Activated CD8-positive, alpha-beta memory T cell treated with anti-CD3 and anti-CD28 coated beads, Interleukin-2, amount 10 ng/mL, durations not matched to agents 7 days and 5 days (primary cell): ENCODE measurements at regions not wholly inside any gene's neighbourhood (a gene's known extent, or its start where the extent isn't known, plus 50 kb on each side); places are given as distances from the start of the nearest gene placed in this dataset.
A peak's percentile ranks its signal among the peaks of the same experiment; 100 is the strongest.
"Not testable (repeated sequence)": the region's sequence is repeated elsewhere in the genome, so short reads cannot be mapped to it uniquely, and the experiment has no call there.

Source experiments
- ATAC-seq: fragments of 150-1000 bp; cut with Tn5 transposase; one replicate; pipeline ENCODE4 v1.10.0; 2021; ENCODE audit warnings: moderate library complexity
- CTCF ChIA-PET: fragments of 350-600 bp; sonication (Branson Sonifier 250); formaldehyde crosslinking; loops from one replicate; lab custom pipeline; 2021; ENCODE audit warnings: antibody characterized with exemption; lab: Charles Lee
- DNase-seq: peaks from one replicate; pipeline ENCODE4 v3.0.0-alpha.2; 2020
- H3K27ac Mint-ChIP-seq: one replicate; pipeline ENCODE4 v1.8.0; 2021; ENCODE audit warnings: mild to moderate bottlenecking, mixed read lengths
- H3K27me3 Mint-ChIP-seq: one replicate; pipeline ENCODE4 v1.8.0; 2021; ENCODE audit warnings: mixed read lengths
- H3K36me3 Mint-ChIP-seq: one replicate; pipeline ENCODE4 v1.8.0; 2021; ENCODE audit warnings: mild to moderate bottlenecking, mixed read lengths
- H3K4me1 Mint-ChIP-seq: one replicate; pipeline ENCODE4 v1.8.0; 2021; ENCODE audit warnings: mixed read lengths
- H3K4me3 Mint-ChIP-seq: one replicate; pipeline ENCODE4 v1.8.0; 2021; ENCODE audit warnings: mild to moderate bottlenecking, moderate library complexity, mixed read lengths
- H3K9me3 Mint-ChIP-seq: one replicate; pipeline ENCODE4 v1.8.0; 2022; ENCODE audit warnings: low read depth, mixed read lengths

DNA sequence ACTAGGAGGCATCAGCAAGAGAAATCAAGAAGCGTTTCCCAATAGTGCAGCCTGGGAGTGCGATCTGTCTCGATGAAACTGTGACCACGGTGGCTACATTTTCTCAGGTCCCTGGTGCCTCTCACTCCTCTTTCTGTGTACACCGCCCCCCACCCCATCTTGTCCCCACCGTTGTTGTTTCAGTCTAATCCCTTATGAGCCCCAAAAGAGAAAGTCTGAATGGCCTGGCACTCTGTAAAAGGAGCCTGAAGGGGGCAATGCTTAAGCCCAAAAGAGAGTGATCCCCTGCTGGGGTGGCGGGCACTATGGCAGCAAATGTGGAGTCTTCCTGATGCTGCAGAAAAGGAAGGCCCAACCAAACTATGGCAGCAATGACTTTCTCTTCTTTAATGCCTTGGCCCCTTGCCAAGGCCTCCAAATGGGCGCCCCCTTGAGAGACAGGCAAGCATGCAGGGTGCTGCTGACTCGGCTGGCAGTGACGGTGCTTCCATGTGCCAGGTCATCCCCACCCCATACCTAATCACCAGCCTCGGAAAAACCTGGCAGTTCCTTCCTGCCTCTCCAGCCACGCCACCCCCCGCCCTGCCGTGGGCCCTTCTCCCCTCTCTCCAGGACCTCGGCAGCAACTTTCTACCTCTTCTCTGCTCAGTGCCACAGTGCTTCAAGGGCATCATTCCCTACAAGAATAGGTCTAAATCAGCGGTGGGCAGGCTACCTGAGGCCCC is 123.0 kb downstream of the CYP26B1 start:
- CTCF ChIA-PET = no interaction called here
- DNase-seq = peak; percentile 31
- Mint-ChIP-seq H3K27ac (no peak overlapping the region), H3K27me3 (no peaks in the 10 kb centered on the region), H3K4me1 (no peaks in the 10 kb centered on the region), H3K4me3 (no peak overlapping the region), H3K36me3 (no peaks in the 10 kb centered on the region), H3K9me3 (no peaks in the 10 kb centered on the region)
- no peak for ATAC-seq

DNA sequence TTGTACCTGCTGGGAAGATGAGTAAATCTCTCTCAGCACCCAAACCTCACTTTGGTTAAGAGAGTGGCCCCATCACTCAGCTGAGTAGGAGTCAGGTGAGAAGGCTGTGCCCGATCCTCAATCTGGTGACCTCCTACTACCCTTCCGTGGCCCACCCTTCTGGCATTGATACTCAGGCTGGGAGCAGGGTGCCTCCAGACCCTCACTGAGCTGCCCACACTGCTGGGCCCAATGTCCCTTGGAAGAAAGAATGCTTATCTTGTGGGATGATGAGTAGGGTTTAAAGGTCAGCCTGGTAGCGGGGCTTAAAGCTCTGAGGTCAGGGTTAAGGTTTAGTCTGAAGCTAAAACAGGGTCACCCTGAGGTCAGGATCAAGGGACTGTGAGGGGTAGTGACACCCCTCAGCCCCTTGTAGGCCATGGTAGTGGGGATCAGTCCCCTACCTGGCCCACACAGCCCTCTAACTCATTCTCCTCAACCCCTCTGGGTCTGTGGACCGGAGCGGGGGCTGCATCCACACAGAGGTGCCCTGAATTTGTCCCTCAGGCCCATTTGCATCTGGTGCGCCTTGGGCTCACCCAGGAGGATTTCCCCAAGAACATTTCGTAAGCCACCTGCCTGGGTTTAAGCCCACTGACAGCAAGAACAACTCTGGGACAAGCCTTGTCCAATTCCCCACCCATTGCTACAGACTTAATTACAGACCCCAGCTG is 123.8 kb downstream of the CYP26B1 start:
- no peak overlapping the region for H3K27ac Mint-ChIP-seq
- H3K9me3 Mint-ChIP-seq = no peaks in the 10 kb centered on the region
- H3K36me3 Mint-ChIP-seq = no peaks in the 10 kb centered on the region
- DNase-seq (peak; percentile 4), ATAC-seq (no peak)
- H3K27me3 Mint-ChIP-seq = no peaks in the 10 kb centered on the region
- CTCF ChIA-PET = no interaction called here
- no peaks in the 10 kb centered on the region for H3K4me1 Mint-ChIP-seq
- no peak overlapping the region for H3K4me3 Mint-ChIP-seq

DNA sequence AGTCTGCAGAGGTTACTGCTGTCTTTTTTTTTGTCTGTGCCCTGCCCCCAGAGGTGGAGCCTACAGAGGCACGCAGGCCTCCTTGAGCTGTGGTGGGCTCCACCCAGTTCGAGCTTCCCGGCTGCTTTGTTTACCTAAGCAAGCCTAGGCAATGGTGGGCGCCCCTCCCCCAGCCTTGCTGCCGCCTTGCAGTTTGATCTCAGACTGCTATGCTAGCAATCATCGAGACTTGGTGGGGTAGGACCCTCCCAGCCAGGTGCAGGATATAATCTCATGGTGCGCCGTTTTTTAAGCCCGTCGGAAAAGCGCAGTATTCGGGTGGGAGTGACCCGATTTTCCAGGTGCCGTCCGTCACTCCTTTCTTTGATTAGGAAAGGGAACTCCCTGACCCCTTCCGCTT is 126.3 kb downstream of the CYP26B1 start:
- H3K27me3 Mint-ChIP-seq, H3K9me3 Mint-ChIP-seq, CTCF ChIA-PET, DNase-seq, H3K4me1 Mint-ChIP-seq, H3K27ac Mint-ChIP-seq, ATAC-seq, H3K36me3 Mint-ChIP-seq, H3K4me3 Mint-ChIP-seq: not testable (repeated sequence)

DNA sequence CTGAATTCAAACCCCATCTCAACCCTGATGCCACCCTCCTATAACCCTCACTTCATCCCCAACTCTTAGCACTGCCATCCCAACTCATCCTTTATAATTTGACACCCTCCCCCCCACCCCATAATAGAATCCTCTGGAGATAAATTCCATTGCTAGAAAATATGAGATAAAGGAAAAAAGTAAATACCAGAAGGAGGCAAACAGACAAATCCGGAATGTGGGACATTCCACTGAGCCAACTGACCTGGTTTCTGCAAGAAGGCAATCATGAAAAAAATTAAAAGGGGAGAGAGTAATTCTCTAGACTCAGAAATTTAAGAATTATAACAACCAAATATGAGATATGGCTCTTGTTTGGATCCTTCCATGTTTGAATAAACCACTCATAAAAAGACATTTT is 132.4 kb downstream of the CYP26B1 start:
- Mint-ChIP-seq H3K27me3 (no peaks in the 10 kb centered on the region), H3K36me3 (no peaks in the 10 kb centered on the region), H3K9me3 (no peaks in the 10 kb centered on the region), H3K4me3 (no peak overlapping the region), H3K4me1 (no peaks in the 10 kb centered on the region), H3K27ac (no peak overlapping the region)
- ATAC-seq (no peak), DNase-seq (no peak)
- CTCF ChIA-PET = no interaction called here

DNA sequence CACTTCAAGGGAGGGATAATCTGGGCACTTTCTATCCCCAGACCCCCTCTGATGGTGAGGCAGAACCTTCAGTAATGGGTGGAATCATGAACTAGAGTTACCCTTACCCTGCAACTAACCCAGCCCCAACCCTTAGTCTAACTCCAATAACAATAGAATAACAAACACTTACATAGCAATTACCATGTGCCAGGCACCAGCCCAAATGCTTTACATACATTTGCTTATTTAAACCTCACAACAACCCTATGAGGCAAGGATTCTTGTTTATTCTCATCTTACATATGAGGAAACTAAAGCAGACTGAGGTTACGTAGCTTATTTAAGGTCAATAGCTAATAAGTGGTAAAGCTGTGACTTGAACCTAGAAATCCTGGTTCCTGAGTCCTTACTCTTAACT is 132.8 kb downstream of the CYP26B1 start:
- Mint-ChIP-seq H3K4me3 (no peak overlapping the region), H3K4me1 (no peaks in the 10 kb centered on the region), H3K9me3 (no peaks in the 10 kb centered on the region), H3K27ac (no peak overlapping the region), H3K27me3 (no peaks in the 10 kb centered on the region), H3K36me3 (no peaks in the 10 kb centered on the region)
- ATAC-seq (no peak), DNase-seq (no peak)
- CTCF ChIA-PET = no interaction called here

DNA sequence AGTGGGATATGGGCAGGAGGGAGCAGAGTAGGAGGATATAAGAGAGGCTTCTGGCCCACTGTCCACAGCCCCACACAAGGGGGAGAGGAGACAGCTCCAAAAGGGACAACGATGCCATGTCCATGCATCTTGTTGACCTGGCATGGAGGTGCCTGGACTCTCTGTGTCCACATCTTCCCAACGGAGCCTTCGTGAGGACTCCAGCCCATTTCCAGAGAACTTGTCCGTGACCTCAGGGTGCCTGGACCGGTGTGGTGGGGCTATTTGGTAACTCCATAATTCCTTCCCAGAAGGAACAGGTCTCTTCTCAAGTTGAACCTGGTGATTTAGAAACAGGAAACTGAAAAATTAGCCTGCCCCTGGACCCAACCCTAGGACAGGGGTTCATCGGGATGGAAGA is 133.9 kb downstream of the CYP26B1 start:
- no peak overlapping the region for H3K4me3 Mint-ChIP-seq
- CTCF ChIA-PET = no interaction called here
- ATAC-seq (no peak), DNase-seq (peak; percentile 22)
- H3K27me3 Mint-ChIP-seq = no peaks in the 10 kb centered on the region
- H3K9me3 Mint-ChIP-seq = no peaks in the 10 kb centered on the region
- no peaks in the 10 kb centered on the region for H3K36me3 Mint-ChIP-seq
- no peak overlapping the region for H3K27ac Mint-ChIP-seq
- H3K4me1 Mint-ChIP-seq = no peaks in the 10 kb centered on the region

DNA sequence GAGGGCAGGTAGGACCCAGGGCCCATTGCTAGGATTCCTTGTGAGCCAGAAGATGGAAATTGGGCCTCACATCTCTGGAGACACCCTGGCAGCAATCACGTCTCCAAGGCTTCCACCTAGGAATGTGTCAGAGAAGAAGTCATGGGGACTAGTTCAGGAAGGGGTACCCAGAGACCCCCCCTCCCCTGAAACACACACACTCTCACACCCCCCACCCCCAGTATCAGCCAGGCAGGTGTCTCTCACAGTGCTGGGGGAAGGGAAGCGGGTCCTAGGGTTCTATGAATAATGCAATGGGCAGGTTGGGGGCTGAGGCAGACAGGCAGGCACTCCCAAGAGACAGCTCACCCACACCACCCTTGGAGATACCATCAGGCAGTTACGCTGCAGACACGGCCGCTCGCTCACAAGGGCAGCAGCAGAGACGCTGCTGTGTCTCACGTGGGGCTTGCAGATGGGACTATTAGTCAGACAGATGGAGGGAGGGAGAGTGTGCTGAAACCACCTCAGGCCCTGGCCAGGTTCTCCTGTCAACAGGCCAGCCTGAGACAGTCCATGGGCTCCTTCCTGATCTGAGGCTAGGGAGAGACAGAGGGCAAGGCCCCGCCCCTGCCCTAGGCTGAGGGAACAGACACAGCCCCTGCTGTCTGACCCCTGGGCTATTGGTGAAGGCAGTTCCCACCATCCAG is 134.6 kb downstream of the CYP26B1 start:
- Mint-ChIP-seq H3K27ac (no peak overlapping the region), H3K9me3 (no peaks in the 10 kb centered on the region), H3K27me3 (no peaks in the 10 kb centered on the region), H3K36me3 (no peaks in the 10 kb centered on the region), H3K4me1 (no peaks in the 10 kb centered on the region), H3K4me3 (no peak overlapping the region)
- ATAC-seq = no peak
- DNase-seq = peak; percentile 33
- CTCF ChIA-PET = no interaction called here

DNA sequence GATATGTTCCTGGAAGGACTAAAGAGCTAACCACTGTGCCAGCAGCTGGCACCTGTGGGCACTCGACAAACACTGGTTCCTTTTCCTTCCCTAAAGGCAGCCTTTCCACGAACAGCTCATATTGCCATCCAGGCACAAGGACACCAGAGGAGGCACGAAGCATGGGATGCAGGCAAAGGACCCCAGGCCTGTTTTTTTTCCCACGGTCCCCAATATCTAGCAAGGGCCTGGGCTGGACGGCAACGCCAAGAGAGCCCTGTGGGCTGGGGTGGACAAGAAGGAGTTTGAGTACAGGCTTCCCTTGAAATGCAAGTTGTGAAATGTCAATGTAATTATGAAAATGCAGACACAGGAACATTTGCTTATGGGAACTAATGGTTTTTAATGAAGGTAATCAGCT is 135.9 kb downstream of the CYP26B1 start:
- ATAC-seq = no peak
- Mint-ChIP-seq H3K27ac (no peak overlapping the region), H3K36me3 (no peaks in the 10 kb centered on the region), H3K4me3 (no peak overlapping the region), H3K9me3 (no peaks in the 10 kb centered on the region), H3K27me3 (no peaks in the 10 kb centered on the region), H3K4me1 (no peaks in the 10 kb centered on the region)
- CTCF ChIA-PET = no interaction called here
- DNase-seq = peak; percentile 14

DNA sequence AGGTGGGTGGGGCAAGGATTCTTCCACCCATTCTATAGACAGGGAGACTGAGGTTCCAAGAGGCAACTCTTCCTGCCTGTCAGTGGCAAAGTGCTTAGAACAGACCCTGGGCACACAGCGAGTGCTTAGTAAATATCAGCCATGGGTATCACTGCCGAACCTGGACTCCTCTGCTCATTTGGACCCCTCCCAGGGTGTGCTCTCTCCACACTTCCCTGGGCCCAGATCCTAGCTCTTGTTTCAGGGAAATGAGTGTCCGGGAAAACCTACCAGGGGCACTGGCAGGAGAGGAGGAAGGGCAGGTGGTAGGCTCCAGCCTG is 136.3 kb downstream of the CYP26B1 start:
- H3K36me3 Mint-ChIP-seq = no peaks in the 10 kb centered on the region
- H3K4me1 Mint-ChIP-seq = no peaks in the 10 kb centered on the region
- CTCF ChIA-PET = no interaction called here
- H3K4me3 Mint-ChIP-seq = no peak overlapping the region
- DNase-seq (no peak), ATAC-seq (no peak)
- H3K27ac Mint-ChIP-seq = no peak overlapping the region
- no peaks in the 10 kb centered on the region for H3K9me3 Mint-ChIP-seq
- H3K27me3 Mint-ChIP-seq = no peaks in the 10 kb centered on the region

DNA sequence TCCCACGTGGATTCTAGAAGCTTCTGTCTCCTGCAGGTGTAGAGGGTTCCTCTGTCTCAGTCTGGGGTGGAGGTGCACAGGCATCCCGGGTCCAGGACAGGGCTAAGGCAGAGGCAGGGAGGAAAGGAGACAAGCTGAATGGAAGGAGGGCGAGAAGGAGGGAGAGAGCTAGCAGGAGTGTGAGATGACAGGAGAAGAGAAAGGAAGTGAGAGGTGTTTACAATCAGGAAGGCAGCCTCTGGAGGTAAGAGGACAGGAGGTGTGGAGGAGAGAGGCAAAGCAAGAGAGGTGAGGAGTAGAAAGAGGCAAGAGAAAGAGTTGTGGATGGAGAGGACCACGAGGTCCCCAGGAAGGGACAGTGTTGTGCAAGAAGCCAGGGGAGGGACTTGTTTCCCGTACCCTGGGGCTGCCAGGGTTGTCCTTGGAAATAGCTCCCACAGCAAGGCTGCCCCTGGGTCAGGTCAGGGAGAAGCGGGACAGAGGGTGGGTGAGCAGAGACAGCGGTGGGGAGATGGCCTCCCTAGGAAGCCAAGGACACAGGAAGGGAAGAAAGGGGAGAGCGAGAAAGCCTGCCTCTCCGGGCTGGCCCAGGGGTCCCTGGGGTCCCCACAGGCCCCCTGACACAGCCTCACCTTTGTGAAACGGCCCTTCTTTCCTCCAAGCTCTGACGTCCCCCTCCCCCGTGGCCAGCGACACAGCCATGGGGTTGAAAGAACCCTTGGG is 136.9 kb downstream of the CYP26B1 start:
- CTCF ChIA-PET = no interaction called here
- no peaks in the 10 kb centered on the region for H3K27me3 Mint-ChIP-seq
- no peaks in the 10 kb centered on the region for H3K4me1 Mint-ChIP-seq
- DNase-seq = peak; percentile 5
- no peak for ATAC-seq
- H3K4me3 Mint-ChIP-seq = no peak overlapping the region
- H3K9me3 Mint-ChIP-seq = no peaks in the 10 kb centered on the region
- no peaks in the 10 kb centered on the region for H3K36me3 Mint-ChIP-seq
- H3K27ac Mint-ChIP-seq = no peak overlapping the region

DNA sequence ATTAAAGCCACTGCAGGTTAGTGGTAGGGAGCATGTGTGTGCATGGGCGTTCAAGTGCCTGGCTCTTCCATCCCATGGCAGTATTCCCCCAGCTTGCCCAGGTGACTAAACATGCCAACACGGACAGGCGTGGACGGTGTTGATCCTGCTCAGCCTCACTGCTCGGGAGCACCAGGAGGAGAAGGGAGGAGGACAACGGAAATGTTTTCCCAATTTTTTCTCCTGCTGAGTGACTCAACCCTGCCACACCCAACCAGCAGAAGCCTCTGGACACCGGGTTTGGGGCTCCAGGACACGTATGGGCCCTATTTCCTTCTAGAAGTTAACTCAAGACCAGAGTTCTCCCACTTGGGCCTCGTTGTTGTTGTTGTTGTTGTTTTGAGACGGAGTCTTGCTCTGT is 139.1 kb downstream of the CYP26B1 start:
- Mint-ChIP-seq H3K27ac (no peak overlapping the region), H3K36me3 (no peaks in the 10 kb centered on the region)

DNA sequence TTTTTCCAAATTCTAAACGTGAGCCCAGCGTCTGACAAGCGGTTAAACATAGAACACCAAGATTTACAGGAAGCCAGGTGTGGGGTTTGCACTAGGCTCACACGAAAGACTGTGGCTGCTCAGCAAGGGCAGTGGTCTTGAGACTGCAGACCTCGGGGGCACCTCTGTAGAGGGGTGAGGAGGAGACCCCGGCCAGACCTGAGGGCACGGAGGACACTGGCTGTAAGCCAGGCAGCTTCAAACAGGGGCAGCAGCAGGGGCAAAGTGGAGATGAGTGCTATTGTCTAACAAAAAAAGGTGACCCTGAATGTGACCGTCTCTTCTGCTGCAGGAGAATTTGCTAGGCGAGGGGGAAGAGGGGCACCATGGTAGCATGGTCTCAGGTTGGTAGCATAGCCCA is 140.3 kb downstream of the CYP26B1 start:
- no peak overlapping the region for H3K4me3 Mint-ChIP-seq

More for the DNA sequence above, 139.1 kb downstream of the CYP26B1 start:
- H3K27me3 Mint-ChIP-seq = no peaks in the 10 kb centered on the region
- H3K9me3 Mint-ChIP-seq = no peaks in the 10 kb centered on the region
- ATAC-seq (no peak), DNase-seq (no peak)
- no peaks in the 10 kb centered on the region for H3K4me1 Mint-ChIP-seq
- H3K4me3 Mint-ChIP-seq = no peak overlapping the region
- CTCF ChIA-PET = no interaction called here

DNA sequence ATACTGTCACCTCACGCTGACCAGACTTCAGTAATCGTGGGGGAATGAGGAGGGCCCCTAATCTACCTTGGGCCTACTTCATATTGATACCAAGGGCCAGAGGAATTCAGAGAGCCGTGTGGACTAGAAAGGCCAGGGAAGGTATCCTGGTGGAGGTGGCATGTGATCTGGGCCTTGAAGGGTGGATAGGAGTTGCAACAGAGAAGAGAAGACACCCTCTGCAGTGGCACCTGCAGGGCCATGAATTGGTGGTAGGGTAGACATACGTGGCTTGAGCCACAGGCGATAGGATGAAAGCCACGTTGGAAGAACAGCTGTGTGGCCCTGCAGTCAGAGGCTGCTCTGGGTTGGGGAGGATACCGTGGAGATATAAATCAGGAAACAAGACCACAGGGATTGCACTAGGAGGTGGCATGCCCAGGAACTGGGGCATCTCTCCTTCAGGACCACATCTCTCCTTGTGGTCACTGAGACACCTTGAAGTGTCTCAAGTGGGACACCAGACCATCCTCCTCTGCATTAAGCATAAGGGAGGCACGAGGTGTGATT is 141.4 kb downstream of the CYP26B1 start:
- no peaks in the 10 kb centered on the region for H3K4me1 Mint-ChIP-seq
- H3K4me3 Mint-ChIP-seq = no peak overlapping the region
- ATAC-seq = no peak
- H3K27me3 Mint-ChIP-seq = no peaks in the 10 kb centered on the region
- H3K36me3 Mint-ChIP-seq = no peaks in the 10 kb centered on the region
- CTCF ChIA-PET = no interaction called here
- no peak for DNase-seq
- H3K9me3 Mint-ChIP-seq = no peaks in the 10 kb centered on the region
- no peak overlapping the region for H3K27ac Mint-ChIP-seq

More for the DNA sequence above, 140.3 kb downstream of the CYP26B1 start:
- Mint-ChIP-seq H3K4me1 (no peaks in the 10 kb centered on the region), H3K36me3 (no peaks in the 10 kb centered on the region), H3K9me3 (no peaks in the 10 kb centered on the region), H3K27me3 (no peaks in the 10 kb centered on the region), H3K27ac (no peak overlapping the region)
- peak; percentile 8 for DNase-seq
- ATAC-seq = no peak
- CTCF ChIA-PET = no interaction called here
